SK-N-SH (cell line): ENCODE measurements at regions not wholly inside any gene's neighbourhood (a gene's known extent, or its start where the extent isn't known, plus 50 kb on each side); places are given as distances from the start of the nearest gene placed in this dataset.

Experiments
- CTCF ChIA-PET: fragments of 300-600, 350-600 bp; formaldehyde crosslinking; extraction: SDS; loops from one replicate; lab custom pipeline; 2021; lab: Yijun Ruan, JAX
- POLR2A ChIA-PET: fragments of 350-600 bp; sonication (Branson Sonifier 250); formaldehyde crosslinking; extraction: SDS; loops from one replicate; lab custom pipeline; 2020; ENCODE audit warnings: antibody characterized with exemption, inconsistent platforms; lab: Yijun Ruan, JAX
- DNase-seq: peaks from one replicate; pipeline ENCODE4 v3.0.0; 2012
- H2AFZ ChIP-seq: fragments of 200-600 bp; sonication (generic); 2 replicates; pipeline ENCODE4 v1.8.1; 2016; ENCODE audit warnings: antibody characterized with exemption, mild to moderate bottlenecking, low read depth
- H3F3A ChIP-seq: fragments of 200-600 bp; sonication (generic); replicated peaks from 2 replicates; pipeline ENCODE3; 2016; ENCODE audit warnings: antibody characterized with exemption, mild to moderate bottlenecking; ENCODE audit not compliant: insufficient read depth
- H3K27ac ChIP-seq, 2 experiments: fragments of 200-500 bp in 1 of 2; fragments of 200-600 bp in 1 of 2; sonication (Bioruptor generic) in 1 of 2; sonication (generic), shearing (Covaris generic) in 1 of 2; 2 replicates each; pipeline versions ENCODE4 v1.5.1 to v1.6.1; 2014 to 2016; ENCODE audit warnings: low read depth in 2 of 2, inconsistent platforms in 1 of 2, low read length in 1 of 2, mild to moderate bottlenecking in 1 of 2, mixed read lengths in 1 of 2
- H3K27me3 ChIP-seq: fragments of 200-600 bp; sonication (generic), shearing (Covaris generic); 2 replicates; pipeline ENCODE4 v1.6.1; 2016; ENCODE audit warnings: mixed run types; ENCODE audit not compliant: insufficient read depth
- H3K36me3 ChIP-seq, 2 experiments: fragments of 200-500 bp in 1 of 2; fragments of 200-600 bp in 1 of 2; sonication (Bioruptor generic) in 1 of 2; sonication (generic) in 1 of 2; replicated peaks in 1 of 2; 2 replicates each; pipeline versions ENCODE3 to v1.5.1; 2014 to 2016; ENCODE audit warnings: low read length in 1 of 2, mild to moderate bottlenecking in 1 of 2; ENCODE audit not compliant: insufficient read depth in 2 of 2, control insufficient read depth in 1 of 2
- H3K4me1 ChIP-seq, 2 experiments: fragments of 200-500 bp in 1 of 2; fragments of 200-600 bp in 1 of 2; sonication (Bioruptor generic) in 1 of 2; sonication (generic), shearing (Covaris generic) in 1 of 2; 2 replicates each; pipeline versions ENCODE4 v1.5.1 to v1.6.1; 2014 to 2016; ENCODE audit warnings: low read depth in 1 of 2, low read length in 1 of 2, mixed run types in 1 of 2; ENCODE audit not compliant: insufficient read depth in 2 of 2, control insufficient read depth in 1 of 2
- H3K4me2 ChIP-seq: fragments of 200-600 bp; sonication (generic), shearing (Covaris generic); 2 replicates; pipeline ENCODE4 v1.6.1; 2017; ENCODE audit warnings: mixed run types
- H3K4me3 ChIP-seq, 2 experiments: fragments of 200-500 bp in 1 of 2; fragments of 200-600 bp in 1 of 2; sonication (Bioruptor generic) in 1 of 2; sonication (generic), shearing (Covaris generic) in 1 of 2; 2 replicates each; pipeline versions ENCODE4 v1.5.1 to v1.8.1; 2014 to 2016; ENCODE audit warnings: low read depth in 2 of 2, inconsistent platforms in 1 of 2, low read length in 1 of 2, mild to moderate bottlenecking in 1 of 2, mixed read lengths in 1 of 2, moderate library complexity in 1 of 2
- H3K79me2 ChIP-seq: fragments of 200-600 bp; sonication (generic); 2 replicates; pipeline ENCODE4 v1.8.1; 2017; ENCODE audit warnings: mild to moderate bottlenecking; ENCODE audit not compliant: insufficient read depth
- H3K9ac ChIP-seq: fragments of 200-600 bp; sonication (generic); 2 replicates; pipeline ENCODE4 v1.6.1; 2017; ENCODE audit warnings: mixed run types
- H3K9me2 ChIP-seq: fragments of 200-600 bp; sonication (generic); 2 replicates; pipeline ENCODE4 v1.6.1; 2017; ENCODE audit warnings: mixed run types
- H3K9me3 ChIP-seq: fragments of 200-600 bp; sonication (generic); 2 replicates; pipeline ENCODE4 v1.6.1; 2017; ENCODE audit warnings: mixed run types, mild to moderate bottlenecking, moderate library complexity
- H4K20me1 ChIP-seq: fragments of 200-600 bp; sonication (generic); 2 replicates; pipeline ENCODE4 v1.6.1; 2017; ENCODE audit warnings: mild to moderate bottlenecking, mixed run types; ENCODE audit not compliant: insufficient read depth
- ELF1 ChIP-seq: IDR thresholded peaks from 2 replicates; pipeline ENCODE4 v1.4.0; 2012
- EP300 ChIP-seq, 2 experiments: IDR thresholded peaks; 2 replicates each; pipeline versions ENCODE4 v1.4.0 to v1.6.1; 2012; ENCODE audit warnings: borderline replicate concordance in 1 of 2, low read depth in 1 of 2, low read length in 1 of 2
- EZH2phosphoT487 ChIP-seq: fragments of 200-600 bp; sonication (generic); IDR thresholded peaks from 2 replicates; pipeline ENCODE4 v1.6.1; 2017; ENCODE audit warnings: low read depth, mixed run types, mild to moderate bottlenecking, antibody characterized with exemption, moderate library complexity, borderline replicate concordance
- FOSL2 ChIP-seq: IDR thresholded peaks from 2 replicates; pipeline ENCODE4 v1.4.0; 2012; ENCODE audit warnings: low read depth, mild to moderate bottlenecking, moderate library complexity, borderline replicate concordance
- FOXJ3 ChIP-seq: sonication (generic); formaldehyde crosslinking; IDR thresholded peaks from 2 replicates; pipeline ENCODE4 v1.5.1; 2020; ENCODE audit warnings: mild to moderate bottlenecking, missing genetic modification reagents
- FOXM1 ChIP-seq: IDR thresholded peaks from 2 replicates; pipeline ENCODE4 v1.4.0; 2012; ENCODE audit warnings: low read depth, mild to moderate bottlenecking
- GABPA ChIP-seq: IDR thresholded peaks from 2 replicates; pipeline ENCODE4 v1.4.0; 2012; ENCODE audit warnings: low read depth, mild to moderate bottlenecking
- MXI1 ChIP-seq: IDR thresholded peaks from 2 replicates; pipeline ENCODE4 v1.6.1; 2012; ENCODE audit warnings: mild to moderate bottlenecking, low read depth, low read length, improper control_type of control experiment
- NFIC ChIP-seq: IDR thresholded peaks from 2 replicates; pipeline ENCODE4 v1.4.0; 2012; ENCODE audit warnings: borderline replicate concordance
- RFX5 ChIP-seq: IDR thresholded peaks from 2 replicates; pipeline ENCODE4 v1.6.1; 2012; ENCODE audit warnings: mild to moderate bottlenecking, improper control_type of control experiment, low read length
- RXRA ChIP-seq: IDR thresholded peaks from 2 replicates; pipeline ENCODE4 v1.4.0; 2012; ENCODE audit warnings: low read depth, mild to moderate bottlenecking, borderline replicate concordance
- SIN3A ChIP-seq: IDR thresholded peaks from 2 replicates; pipeline ENCODE4 v1.6.1; 2012; ENCODE audit warnings: low read depth, mild to moderate bottlenecking, low read length, moderate library complexity, borderline replicate concordance
- TCF12 ChIP-seq: IDR thresholded peaks from 2 replicates; pipeline ENCODE4 v1.4.0; 2012
- WGBS: methylation state at CpG from one replicate; pipeline ENCODE4 v1.1.6; 2017; ENCODE audit warnings: low lambda C conversion rate; 5-methylcytosine and 5-hydroxymethylcytosine counted together
- TF ChIP-seq, protein P1 (sequence below): IDR thresholded peaks from 2 replicates; pipeline ENCODE4 v1.4.0; 2012; ENCODE audit warnings: low read depth, borderline replicate concordance
- TF ChIP-seq, protein P2 (sequence below): IDR thresholded peaks from 2 replicates; pipeline ENCODE4; 2012
- TF ChIP-seq, protein P3 (sequence below): fragments of 150-350 bp; IDR thresholded peaks from 2 replicates; pipeline ENCODE4 v1.6.1; 2016; ENCODE audit warnings: mild to moderate bottlenecking, low read depth, low read length
- TF ChIP-seq, protein P4 (sequence below): fragments of 200-600 bp; sonication (generic); IDR thresholded peaks from 2 replicates; pipeline ENCODE4 v1.6.1; 2017; ENCODE audit warnings: antibody characterized with exemption, mild to moderate bottlenecking, moderate library complexity
- TF ChIP-seq, protein P5 (sequence below): IDR thresholded peaks from 2 replicates; pipeline ENCODE4 v1.4.0; 2012; ENCODE audit warnings: low read depth, borderline replicate concordance
- TF ChIP-seq, protein P6 (sequence below): fragments of 150-350 bp; IDR thresholded peaks from 2 replicates; pipeline ENCODE4 v1.6.1; 2017; ENCODE audit warnings: antibody characterized with exemption, low read length, low read depth, borderline replicate concordance

DNA sequence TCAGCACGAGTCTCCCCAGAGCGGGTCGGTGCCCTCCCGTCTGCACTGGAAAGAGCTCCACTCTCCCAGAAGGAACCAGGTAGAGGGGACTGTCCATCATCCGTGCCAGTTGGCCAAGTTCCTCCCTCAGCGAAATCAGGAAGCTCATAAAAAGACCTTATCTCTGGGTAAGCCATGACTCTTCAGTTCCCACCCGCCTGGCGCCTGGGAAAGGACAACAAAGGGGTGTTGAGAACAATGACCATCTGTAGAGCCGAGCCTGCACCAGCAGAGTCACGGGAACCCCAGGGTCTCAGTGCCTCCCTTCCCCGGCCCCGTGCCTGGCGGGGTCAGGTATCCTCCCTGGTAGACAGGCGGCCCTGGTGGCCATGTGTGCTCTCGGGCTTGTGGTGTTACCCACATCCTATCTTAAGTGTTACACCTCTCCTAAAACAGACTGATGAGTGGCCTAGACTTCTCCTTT is 190.7 kb downstream of the AXIN2 start:
- no peak overlapping the region for H3K4me2 ChIP-seq
- no peaks in the 10 kb centered on the region for H3K9me3 ChIP-seq
- H3K9ac ChIP-seq, result no peak overlapping the region
- no peak overlapping the region for H3K4me3 ChIP-seq
- no peaks in the 10 kb centered on the region for H3K36me3 ChIP-seq
- H3K27ac ChIP-seq, result no peak overlapping the region
- ChIA-PET POLR2A (no interaction called here), CTCF (interaction anchor here (0.5 kb wide), 1 partner anchor 91 kb away, joined by 3 read pairs; no protein-coding TSS in a partner anchor)
- H3K4me1 ChIP-seq, result no peaks in the 10 kb centered on the region; a peak in 1 of 4 replicates
- no peaks in the 10 kb centered on the region for H3F3A ChIP-seq
- TF ChIP-seq NFIC, result no peak
- TF ChIP-seq, protein P1, sequence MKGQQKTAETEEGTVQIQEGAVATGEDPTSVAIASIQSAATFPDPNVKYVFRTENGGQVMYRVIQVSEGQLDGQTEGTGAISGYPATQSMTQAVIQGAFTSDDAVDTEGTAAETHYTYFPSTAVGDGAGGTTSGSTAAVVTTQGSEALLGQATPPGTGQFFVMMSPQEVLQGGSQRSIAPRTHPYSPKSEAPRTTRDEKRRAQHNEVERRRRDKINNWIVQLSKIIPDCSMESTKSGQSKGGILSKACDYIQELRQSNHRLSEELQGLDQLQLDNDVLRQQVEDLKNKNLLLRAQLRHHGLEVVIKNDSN, result no peak
- TF ChIP-seq TCF12, result no peak
- TF ChIP-seq, protein P2, sequence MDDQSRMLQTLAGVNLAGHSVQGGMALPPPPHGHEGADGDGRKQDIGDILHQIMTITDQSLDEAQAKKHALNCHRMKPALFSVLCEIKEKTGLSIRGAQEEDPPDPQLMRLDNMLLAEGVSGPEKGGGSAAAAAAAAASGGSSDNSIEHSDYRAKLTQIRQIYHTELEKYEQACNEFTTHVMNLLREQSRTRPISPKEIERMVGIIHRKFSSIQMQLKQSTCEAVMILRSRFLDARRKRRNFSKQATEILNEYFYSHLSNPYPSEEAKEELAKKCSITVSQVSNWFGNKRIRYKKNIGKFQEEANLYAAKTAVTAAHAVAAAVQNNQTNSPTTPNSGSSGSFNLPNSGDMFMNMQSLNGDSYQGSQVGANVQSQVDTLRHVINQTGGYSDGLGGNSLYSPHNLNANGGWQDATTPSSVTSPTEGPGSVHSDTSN, result no peak
- TF ChIP-seq, protein P3, sequence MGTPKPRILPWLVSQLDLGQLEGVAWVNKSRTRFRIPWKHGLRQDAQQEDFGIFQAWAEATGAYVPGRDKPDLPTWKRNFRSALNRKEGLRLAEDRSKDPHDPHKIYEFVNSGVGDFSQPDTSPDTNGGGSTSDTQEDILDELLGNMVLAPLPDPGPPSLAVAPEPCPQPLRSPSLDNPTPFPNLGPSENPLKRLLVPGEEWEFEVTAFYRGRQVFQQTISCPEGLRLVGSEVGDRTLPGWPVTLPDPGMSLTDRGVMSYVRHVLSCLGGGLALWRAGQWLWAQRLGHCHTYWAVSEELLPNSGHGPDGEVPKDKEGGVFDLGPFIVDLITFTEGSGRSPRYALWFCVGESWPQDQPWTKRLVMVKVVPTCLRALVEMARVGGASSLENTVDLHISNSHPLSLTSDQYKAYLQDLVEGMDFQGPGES, result no peak
- no peak for TF ChIP-seq RFX5
- TF ChIP-seq SIN3A, result no peak
- no peak for TF ChIP-seq FOXM1
- TF ChIP-seq RXRA, result no peak
- TF ChIP-seq, protein P4, sequence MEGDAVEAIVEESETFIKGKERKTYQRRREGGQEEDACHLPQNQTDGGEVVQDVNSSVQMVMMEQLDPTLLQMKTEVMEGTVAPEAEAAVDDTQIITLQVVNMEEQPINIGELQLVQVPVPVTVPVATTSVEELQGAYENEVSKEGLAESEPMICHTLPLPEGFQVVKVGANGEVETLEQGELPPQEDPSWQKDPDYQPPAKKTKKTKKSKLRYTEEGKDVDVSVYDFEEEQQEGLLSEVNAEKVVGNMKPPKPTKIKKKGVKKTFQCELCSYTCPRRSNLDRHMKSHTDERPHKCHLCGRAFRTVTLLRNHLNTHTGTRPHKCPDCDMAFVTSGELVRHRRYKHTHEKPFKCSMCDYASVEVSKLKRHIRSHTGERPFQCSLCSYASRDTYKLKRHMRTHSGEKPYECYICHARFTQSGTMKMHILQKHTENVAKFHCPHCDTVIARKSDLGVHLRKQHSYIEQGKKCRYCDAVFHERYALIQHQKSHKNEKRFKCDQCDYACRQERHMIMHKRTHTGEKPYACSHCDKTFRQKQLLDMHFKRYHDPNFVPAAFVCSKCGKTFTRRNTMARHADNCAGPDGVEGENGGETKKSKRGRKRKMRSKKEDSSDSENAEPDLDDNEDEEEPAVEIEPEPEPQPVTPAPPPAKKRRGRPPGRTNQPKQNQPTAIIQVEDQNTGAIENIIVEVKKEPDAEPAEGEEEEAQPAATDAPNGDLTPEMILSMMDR, result no peak
- TF ChIP-seq FOXJ3, result no peak
- no peak for TF ChIP-seq GABPA
- TF ChIP-seq, protein P5, sequence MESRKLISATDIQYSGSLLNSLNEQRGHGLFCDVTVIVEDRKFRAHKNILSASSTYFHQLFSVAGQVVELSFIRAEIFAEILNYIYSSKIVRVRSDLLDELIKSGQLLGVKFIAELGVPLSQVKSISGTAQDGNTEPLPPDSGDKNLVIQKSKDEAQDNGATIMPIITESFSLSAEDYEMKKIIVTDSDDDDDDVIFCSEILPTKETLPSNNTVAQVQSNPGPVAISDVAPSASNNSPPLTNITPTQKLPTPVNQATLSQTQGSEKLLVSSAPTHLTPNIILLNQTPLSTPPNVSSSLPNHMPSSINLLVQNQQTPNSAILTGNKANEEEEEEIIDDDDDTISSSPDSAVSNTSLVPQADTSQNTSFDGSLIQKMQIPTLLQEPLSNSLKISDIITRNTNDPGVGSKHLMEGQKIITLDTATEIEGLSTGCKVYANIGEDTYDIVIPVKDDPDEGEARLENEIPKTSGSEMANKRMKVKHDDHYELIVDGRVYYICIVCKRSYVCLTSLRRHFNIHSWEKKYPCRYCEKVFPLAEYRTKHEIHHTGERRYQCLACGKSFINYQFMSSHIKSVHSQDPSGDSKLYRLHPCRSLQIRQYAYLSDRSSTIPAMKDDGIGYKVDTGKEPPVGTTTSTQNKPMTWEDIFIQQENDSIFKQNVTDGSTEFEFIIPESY, result no peak
- TF ChIP-seq, protein P6, sequence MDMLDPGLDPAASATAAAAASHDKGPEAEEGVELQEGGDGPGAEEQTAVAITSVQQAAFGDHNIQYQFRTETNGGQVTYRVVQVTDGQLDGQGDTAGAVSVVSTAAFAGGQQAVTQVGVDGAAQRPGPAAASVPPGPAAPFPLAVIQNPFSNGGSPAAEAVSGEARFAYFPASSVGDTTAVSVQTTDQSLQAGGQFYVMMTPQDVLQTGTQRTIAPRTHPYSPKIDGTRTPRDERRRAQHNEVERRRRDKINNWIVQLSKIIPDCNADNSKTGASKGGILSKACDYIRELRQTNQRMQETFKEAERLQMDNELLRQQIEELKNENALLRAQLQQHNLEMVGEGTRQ, result no peak
- TF ChIP-seq MXI1, result no peak
- TF ChIP-seq ELF1, result no peak
- no peak for TF ChIP-seq EZH2phosphoT487
- TF ChIP-seq EP300 (IDR thresholded peaks at IDR 0.05; ENCODE audit: borderline replicate concordance in 1 of 2, low read depth in 1 of 2, low read length in 1 of 2), result no peak
- TF ChIP-seq FOSL2, result no peak
- H4K20me1 ChIP-seq, result no peaks in the 10 kb centered on the region
- H3K9me2 ChIP-seq, result no peaks in the 10 kb centered on the region
- 66% methylated on average over 15 of the region's 15 CpGs for WGBS
- no peak overlapping the region for H2AFZ ChIP-seq
- H3K27me3 ChIP-seq, result peaks cover 17% of the 10 kb centered on the region; the same call in 1 of the 2 replicates
- DNase-seq, result no peak
- no peaks in the 10 kb centered on the region for H3K79me2 ChIP-seq
